SK-N-SH (cell line): ENCODE measurements at regions not wholly inside any gene's neighbourhood (a gene's known extent, or its start where the extent isn't known, plus 50 kb on each side); places are given as distances from the start of the nearest gene placed in this dataset.
"Not testable (repeated sequence)": the region's sequence is repeated elsewhere in the genome, so short reads cannot be mapped to it uniquely, and the experiment has no call there.

Source experiments
- CTCF ChIA-PET: fragments of 300-600, 350-600 bp; formaldehyde crosslinking; extraction: SDS; loops from one replicate; lab custom pipeline; 2021; lab: Yijun Ruan, JAX
- POLR2A ChIA-PET: fragments of 350-600 bp; sonication (Branson Sonifier 250); formaldehyde crosslinking; extraction: SDS; loops from one replicate; lab custom pipeline; 2020; ENCODE audit warnings: antibody characterized with exemption, inconsistent platforms; lab: Yijun Ruan, JAX
- DNase-seq: peaks from one replicate; pipeline ENCODE4 v3.0.0; 2012
- H2AFZ ChIP-seq: fragments of 200-600 bp; sonication (generic); 2 replicates; pipeline ENCODE4 v1.8.1; 2016; ENCODE audit warnings: antibody characterized with exemption, mild to moderate bottlenecking, low read depth
- H3F3A ChIP-seq: fragments of 200-600 bp; sonication (generic); replicated peaks from 2 replicates; pipeline ENCODE3; 2016; ENCODE audit warnings: antibody characterized with exemption, mild to moderate bottlenecking; ENCODE audit not compliant: insufficient read depth
- H3K27ac ChIP-seq, 2 experiments: fragments of 200-500 bp in 1 of 2; fragments of 200-600 bp in 1 of 2; sonication (Bioruptor generic) in 1 of 2; sonication (generic), shearing (Covaris generic) in 1 of 2; 2 replicates each; pipeline versions ENCODE4 v1.5.1 to v1.6.1; 2014 to 2016; ENCODE audit warnings: low read depth in 2 of 2, inconsistent platforms in 1 of 2, low read length in 1 of 2, mild to moderate bottlenecking in 1 of 2, mixed read lengths in 1 of 2
- H3K27me3 ChIP-seq: fragments of 200-600 bp; sonication (generic), shearing (Covaris generic); 2 replicates; pipeline ENCODE4 v1.6.1; 2016; ENCODE audit warnings: mixed run types; ENCODE audit not compliant: insufficient read depth
- H3K36me3 ChIP-seq, 2 experiments: fragments of 200-500 bp in 1 of 2; fragments of 200-600 bp in 1 of 2; sonication (Bioruptor generic) in 1 of 2; sonication (generic) in 1 of 2; replicated peaks in 1 of 2; 2 replicates each; pipeline versions ENCODE3 to v1.5.1; 2014 to 2016; ENCODE audit warnings: low read length in 1 of 2, mild to moderate bottlenecking in 1 of 2; ENCODE audit not compliant: insufficient read depth in 2 of 2, control insufficient read depth in 1 of 2
- H3K4me1 ChIP-seq, 2 experiments: fragments of 200-500 bp in 1 of 2; fragments of 200-600 bp in 1 of 2; sonication (Bioruptor generic) in 1 of 2; sonication (generic), shearing (Covaris generic) in 1 of 2; 2 replicates each; pipeline versions ENCODE4 v1.5.1 to v1.6.1; 2014 to 2016; ENCODE audit warnings: low read depth in 1 of 2, low read length in 1 of 2, mixed run types in 1 of 2; ENCODE audit not compliant: insufficient read depth in 2 of 2, control insufficient read depth in 1 of 2
- H3K4me2 ChIP-seq: fragments of 200-600 bp; sonication (generic), shearing (Covaris generic); 2 replicates; pipeline ENCODE4 v1.6.1; 2017; ENCODE audit warnings: mixed run types
- H3K4me3 ChIP-seq, 2 experiments: fragments of 200-500 bp in 1 of 2; fragments of 200-600 bp in 1 of 2; sonication (Bioruptor generic) in 1 of 2; sonication (generic), shearing (Covaris generic) in 1 of 2; 2 replicates each; pipeline versions ENCODE4 v1.5.1 to v1.8.1; 2014 to 2016; ENCODE audit warnings: low read depth in 2 of 2, inconsistent platforms in 1 of 2, low read length in 1 of 2, mild to moderate bottlenecking in 1 of 2, mixed read lengths in 1 of 2, moderate library complexity in 1 of 2
- H3K79me2 ChIP-seq: fragments of 200-600 bp; sonication (generic); 2 replicates; pipeline ENCODE4 v1.8.1; 2017; ENCODE audit warnings: mild to moderate bottlenecking; ENCODE audit not compliant: insufficient read depth
- H3K9ac ChIP-seq: fragments of 200-600 bp; sonication (generic); 2 replicates; pipeline ENCODE4 v1.6.1; 2017; ENCODE audit warnings: mixed run types
- H3K9me2 ChIP-seq: fragments of 200-600 bp; sonication (generic); 2 replicates; pipeline ENCODE4 v1.6.1; 2017; ENCODE audit warnings: mixed run types
- H3K9me3 ChIP-seq: fragments of 200-600 bp; sonication (generic); 2 replicates; pipeline ENCODE4 v1.6.1; 2017; ENCODE audit warnings: mixed run types, mild to moderate bottlenecking, moderate library complexity
- H4K20me1 ChIP-seq: fragments of 200-600 bp; sonication (generic); 2 replicates; pipeline ENCODE4 v1.6.1; 2017; ENCODE audit warnings: mild to moderate bottlenecking, mixed run types; ENCODE audit not compliant: insufficient read depth
- CTCF ChIP-seq: fragments of 200-600 bp; sonication (generic); IDR thresholded peaks from 2 replicates; pipeline ENCODE4 v1.6.1; 2017; ENCODE audit warnings: antibody characterized with exemption, mild to moderate bottlenecking, moderate library complexity
- EP300 ChIP-seq, 2 experiments: IDR thresholded peaks; 2 replicates each; pipeline versions ENCODE4 v1.4.0 to v1.6.1; 2012; ENCODE audit warnings: borderline replicate concordance in 1 of 2, low read depth in 1 of 2, low read length in 1 of 2
- IRF3 ChIP-seq: fragments of 150-350 bp; IDR thresholded peaks from 2 replicates; pipeline ENCODE4 v1.6.1; 2016; ENCODE audit warnings: mild to moderate bottlenecking, low read depth, low read length
- MEF2A ChIP-seq: IDR thresholded peaks from 2 replicates; pipeline ENCODE4 v1.4.0; 2012; ENCODE audit warnings: low read depth, borderline replicate concordance
- NFIC ChIP-seq: IDR thresholded peaks from 2 replicates; pipeline ENCODE4 v1.4.0; 2012; ENCODE audit warnings: borderline replicate concordance
- PBX3 ChIP-seq: IDR thresholded peaks from 2 replicates; pipeline ENCODE4; 2012
- RCOR1 ChIP-seq: fragments of 150-350 bp; IDR thresholded peaks from 2 replicates; pipeline ENCODE4 v1.6.1; 2017; ENCODE audit warnings: antibody characterized with exemption, low read length
- RFX5 ChIP-seq: IDR thresholded peaks from 2 replicates; pipeline ENCODE4 v1.6.1; 2012; ENCODE audit warnings: mild to moderate bottlenecking, improper control_type of control experiment, low read length
- RXRA ChIP-seq: IDR thresholded peaks from 2 replicates; pipeline ENCODE4 v1.4.0; 2012; ENCODE audit warnings: low read depth, mild to moderate bottlenecking, borderline replicate concordance
- SIN3A ChIP-seq: IDR thresholded peaks from 2 replicates; pipeline ENCODE4 v1.6.1; 2012; ENCODE audit warnings: low read depth, mild to moderate bottlenecking, low read length, moderate library complexity, borderline replicate concordance
- SMC3 ChIP-seq: IDR thresholded peaks from 2 replicates; pipeline ENCODE4 v1.6.1; 2012; ENCODE audit warnings: low read depth, low read length, improper control_type of control experiment
- WGBS: methylation state at CpG from one replicate; pipeline ENCODE4 v1.1.6; 2017; ENCODE audit warnings: low lambda C conversion rate; 5-methylcytosine and 5-hydroxymethylcytosine counted together

- TF ChIP-seq SMC3 (no peak), NFIC (no peak), RCOR1 (no peak)
Measured at GRCh38 chr6:144372116-144372515, 87.0 kb downstream of the UTRN start (continued).

- Histone ChIP-seq H3K4me1 (no peaks in the 10 kb centered on the region; a peak in 1 of 4 replicates), H4K20me1 (no peaks in the 10 kb centered on the region), H3K9me3 (no peaks in the 10 kb centered on the region), H3K27ac (peak overlapping the region; percentile 24 to 36; a peak in 2 of 4 replicates), H3K4me2 (no peak overlapping the region), H3K36me3 (no peaks in the 10 kb centered on the region), H3K79me2 (peaks cover 6% of the 10 kb centered on the region), H3K9me2 (no peaks in the 10 kb centered on the region), H3K4me3 (no peak overlapping the region), H2AFZ (no peak overlapping the region), H3K27me3 (no peaks in the 10 kb centered on the region; the same call in 1 of the 2 replicates), H3K9ac (no peak overlapping the region), H3F3A (peaks cover 13% of the 10 kb centered on the region)
- POLR2A ChIA-PET: no interaction called here
- 13% methylated on average over 8 of the region's 8 CpGs for WGBS
- no peak for DNase-seq
- CTCF ChIA-PET: interaction anchor here (0.6 kb wide), 1 partner anchor 1609 kb away, joined by 3 read pairs; no protein-coding TSS in a partner anchor
- no peak for TF ChIP-seq SIN3A
Measured at GRCh38 chr6:144372611-144373594, 87.8 kb downstream of the UTRN start.

- CTCF ChIA-PET, H3K79me2 ChIP-seq, H3K27me3 ChIP-seq, H3K4me3 ChIP-seq, H3K27ac ChIP-seq, H2AFZ ChIP-seq, H3K9me2 ChIP-seq, H3K4me2 ChIP-seq, POLR2A ChIA-PET, DNase-seq, H4K20me1 ChIP-seq, H3K4me1 ChIP-seq, H3K9me3 ChIP-seq, H3K36me3 ChIP-seq, H3K9ac ChIP-seq: not testable (repeated sequence)
- H3F3A ChIP-seq: peaks cover 14% of the 10 kb centered on the region
- 35% methylated on average over 7 of the region's 12 CpGs for WGBS
Measured at GRCh38 chr6:144374525-144374924, 89.4 kb downstream of the UTRN start.

- ChIA-PET CTCF (no interaction called here), POLR2A (no interaction called here)
- WGBS: 0% methylated on average over 2 of the region's 2 CpGs
- DNase-seq: no peak
- H3K9me2 ChIP-seq: no peaks in the 10 kb centered on the region
- no peaks in the 10 kb centered on the region for H3K9me3 ChIP-seq
- H3F3A ChIP-seq: peaks cover 12% of the 10 kb centered on the region
- peaks cover 3% of the 10 kb centered on the region for H3K79me2 ChIP-seq
- no peaks in the 10 kb centered on the region for H4K20me1 ChIP-seq
- H3K9ac ChIP-seq: no peak overlapping the region
- H2AFZ ChIP-seq: no peak overlapping the region
- no peaks in the 10 kb centered on the region for H3K36me3 ChIP-seq
- TF ChIP-seq SIN3A (no peak), IRF3 (no peak), RFX5 (no peak), PBX3 (no peak), EP300 (IDR thresholded peaks at IDR 0.05; ENCODE audit: borderline replicate concordance in 1 of 2, low read depth in 1 of 2, low read length in 1 of 2) (no peak), MEF2A (no peak), RXRA (no peak), CTCF (no peak), RCOR1 (no peak)
- H3K4me2 ChIP-seq: peak overlapping the region; percentile 17; the same call in 1 of the 2 replicates
- H3K27me3 ChIP-seq: no peaks in the 10 kb centered on the region; the same call in 1 of the 2 replicates
- no peak overlapping the region for H3K4me3 ChIP-seq
- H3K4me1 ChIP-seq: no peaks in the 10 kb centered on the region; a peak in 1 of 4 replicates
- H3K27ac ChIP-seq: peak overlapping the region; percentile 59 to 69; a peak in 3 of 4 replicates
Measured at GRCh38 chr6:144377586-144378210, 92.6 kb downstream of the UTRN start.
